ENCODE measurements at regions not wholly inside any gene's neighbourhood (a gene's known extent, or its start where the extent isn't known, plus 50 kb on each side); places are given as distances from the start of the nearest gene placed in this dataset.

GRCh38 chr7:156397249-156397648, 243.3 kb upstream of the RNF32 start:
- H3K27ac ChIP-seq: no peak overlapping the region
- H3K4me1 ChIP-seq: no peaks in the 10 kb centered on the region
- H3K27me3 ChIP-seq: no peaks in the 10 kb centered on the region
- TF ChIP-seq POLR2A (IDR thresholded peaks at IDR 0.05) (no peak), CTCF (IDR thresholded peaks at IDR 0.05 in 4 of 5, conservative IDR thresholded peaks at IDR 0.05 in 1 of 5) (no peak)
- ATAC-seq: no peak
- H3K4me3 ChIP-seq: no peak overlapping the region
- H3K9me3 ChIP-seq: no peaks in the 10 kb centered on the region
- H3K36me3 ChIP-seq: no peaks in the 10 kb centered on the region
- no peak for DNase-seq
- intact Hi-C loops (cut with DNase I; ENCODE audit: low total_unique reads) (no loop called here), in situ Hi-C loops (cut with MboI; ENCODE audit: low sequenced_read_pairs in 4 of 4) (no loop called here)

- ATAC-seq (no peak), DNase-seq (no peak)
- in situ Hi-C loops (cut with MboI; ENCODE audit: low sequenced_read_pairs in 4 of 4): no loop called here
- H3K4me1 ChIP-seq: no peaks in the 10 kb centered on the region
- H3K27ac ChIP-seq: no peak overlapping the region
- no peaks in the 10 kb centered on the region for H3K27me3 ChIP-seq
- no peaks in the 10 kb centered on the region for H3K9me3 ChIP-seq
- H3K36me3 ChIP-seq: no peaks in the 10 kb centered on the region
- H3K4me3 ChIP-seq: no peak overlapping the region
- intact Hi-C loops (cut with DNase I; ENCODE audit: low total_unique reads): no loop called here
- TF ChIP-seq CTCF (IDR thresholded peaks at IDR 0.05 in 4 of 5, conservative IDR thresholded peaks at IDR 0.05 in 1 of 5): no peak
- TF ChIP-seq POLR2A (IDR thresholded peaks at IDR 0.05): no peak
These were observed 251.4 kb upstream of the RNF32 start for GRCh38 chr7:156389116-156389692.

GRCh38 chr7:156386097-156386496, 254.5 kb upstream of the RNF32 start:
- Histone ChIP-seq H3K27me3 (no peaks in the 10 kb centered on the region), H3K4me1 (no peaks in the 10 kb centered on the region), H3K4me3 (no peak overlapping the region), H3K36me3 (no peaks in the 10 kb centered on the region), H3K9me3 (no peaks in the 10 kb centered on the region), H3K27ac (no peak overlapping the region)
- intact Hi-C loops (cut with DNase I; ENCODE audit: low total_unique reads) (no loop called here), in situ Hi-C loops (cut with MboI; ENCODE audit: low sequenced_read_pairs in 4 of 4) (no loop called here)
- no peak for ATAC-seq
- TF ChIP-seq CTCF (IDR thresholded peaks at IDR 0.05 in 4 of 5, conservative IDR thresholded peaks at IDR 0.05 in 1 of 5) (no peak), POLR2A (IDR thresholded peaks at IDR 0.05) (no peak)
- no peak for DNase-seq

GRCh38 chr7:156384706-156385105, 255.9 kb upstream of the RNF32 start:
- H3K4me3 ChIP-seq: no peak overlapping the region
- no peaks in the 10 kb centered on the region for H3K27me3 ChIP-seq
- in situ Hi-C loops (cut with MboI; ENCODE audit: low sequenced_read_pairs in 4 of 4) (no loop called here), intact Hi-C loops (cut with DNase I; ENCODE audit: low total_unique reads) (no loop called here)
- H3K36me3 ChIP-seq: no peaks in the 10 kb centered on the region
- ATAC-seq: no peak
- no peak for TF ChIP-seq CTCF (IDR thresholded peaks at IDR 0.05 in 4 of 5, conservative IDR thresholded peaks at IDR 0.05 in 1 of 5)
- TF ChIP-seq POLR2A (IDR thresholded peaks at IDR 0.05): no peak
- DNase-seq: no peak
- no peaks in the 10 kb centered on the region for H3K4me1 ChIP-seq
- no peaks in the 10 kb centered on the region for H3K9me3 ChIP-seq
- no peak overlapping the region for H3K27ac ChIP-seq

GRCh38 chr7:156383526-156383925, 257.0 kb upstream of the RNF32 start:
- intact Hi-C loops (cut with DNase I; ENCODE audit: low total_unique reads) (no loop called here), in situ Hi-C loops (cut with MboI; ENCODE audit: low sequenced_read_pairs in 4 of 4) (no loop called here)
- H3K36me3 ChIP-seq: no peaks in the 10 kb centered on the region
- no peaks in the 10 kb centered on the region for H3K27me3 ChIP-seq
- H3K9me3 ChIP-seq: no peaks in the 10 kb centered on the region
- ATAC-seq (no peak), DNase-seq (no peak)
- H3K27ac ChIP-seq: no peak overlapping the region
- no peaks in the 10 kb centered on the region for H3K4me1 ChIP-seq
- TF ChIP-seq CTCF (IDR thresholded peaks at IDR 0.05 in 4 of 5, conservative IDR thresholded peaks at IDR 0.05 in 1 of 5): no peak
- TF ChIP-seq POLR2A (IDR thresholded peaks at IDR 0.05): no peak
- no peak overlapping the region for H3K4me3 ChIP-seq

Measured in gastrocnemius medialis (tissue), 4 donors.